ENCODE measurements at regions not wholly inside any gene's neighbourhood (a gene's known extent, or its start where the extent isn't known, plus 50 kb on each side); places are given as distances from the start of the nearest gene placed in this dataset.

GRCh38 chr11:38640854-38641253 is 2042.8 kb upstream of the RAG2 start:
- TF ChIP-seq CTCF (IDR thresholded peaks at IDR 0.05; ENCODE audit: insufficient read depth, low read length) (no peak), GABPA (IDR thresholded peaks at IDR 0.05; ENCODE audit: low read depth) (no peak)

All from HL-60 (cell line).